ENCODE measurements at regions not wholly inside any gene's neighbourhood (a gene's known extent, or its start where the extent isn't known, plus 50 kb on each side); places are given as distances from the start of the nearest gene placed in this dataset.

DNA sequence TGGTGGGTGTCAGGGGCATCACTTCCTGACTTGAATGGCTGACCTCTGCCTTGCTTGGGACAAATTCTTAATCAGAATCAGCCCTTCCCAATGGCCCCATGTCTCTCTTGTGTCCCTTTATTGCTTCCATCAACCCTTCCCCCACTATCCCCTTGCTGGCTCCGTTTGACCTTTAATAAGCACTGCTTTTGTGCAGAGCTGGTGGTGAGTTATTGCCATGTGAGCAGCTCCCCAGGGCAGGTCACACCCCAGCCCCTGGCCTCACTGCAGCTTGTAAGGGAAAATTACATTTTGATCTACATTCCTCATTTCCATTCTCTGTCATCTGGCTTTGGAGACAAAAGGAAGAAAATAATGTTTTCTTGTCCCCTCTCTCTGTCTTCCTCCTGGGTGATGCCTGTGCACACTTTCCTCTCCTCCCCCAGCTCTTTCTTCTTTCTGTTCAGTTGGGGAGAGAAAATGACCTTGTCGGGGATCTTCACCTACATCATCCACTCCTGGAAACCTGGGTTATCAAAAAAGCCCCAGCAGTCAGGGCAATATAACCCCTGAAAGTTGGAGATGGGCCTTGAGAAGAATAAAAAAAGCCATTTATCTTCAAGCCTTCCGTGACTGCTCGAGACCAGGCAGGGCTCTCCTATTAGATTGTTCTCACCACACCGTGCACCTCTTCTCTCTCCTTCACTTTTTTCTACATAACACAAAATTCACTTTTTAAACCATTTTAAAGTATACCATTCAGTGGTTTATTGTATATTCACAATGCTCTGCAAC is 100.4 kb upstream of the SRRM4 start:
- Histone ChIP-seq H3K23ac (ENCODE audit: insufficient read length) (no peak overlapping the region), H3K4me2 (ENCODE audit: insufficient read depth in 1 of 2, low read depth in 2 of 2, low read length in 2 of 2) (no peak overlapping the region; a peak in 1 of 4 replicates), H3K36me3 (ENCODE audit: control insufficient read depth in 2 of 4, insufficient read depth in 4 of 4, low read length in 3 of 4) (no peaks in the 10 kb centered on the region), H3K23me2 (ENCODE audit: low read depth, low read length) (no peaks in the 10 kb centered on the region), H3K79me2 (ENCODE audit: control insufficient read depth in 1 of 2, insufficient read depth in 2 of 2, low read length in 2 of 2) (no peaks in the 10 kb centered on the region), H3K27me3 (replicated peaks in 1 of 4; ENCODE audit: control insufficient read depth in 3 of 4, extremely low read depth in 1 of 4, insufficient read depth in 3 of 4, low read length in 3 of 4) (no peaks in the 10 kb centered on the region), H3K9me3 (ENCODE audit: insufficient read depth in 2 of 2, low read depth in 1 of 2, low read length in 1 of 2) (no peaks in the 10 kb centered on the region), H3K56ac (replicated peaks; ENCODE audit: insufficient read length, low read depth, low read length) (no peak overlapping the region), H3K4me3 (ENCODE audit: extremely low read depth in 1 of 4, insufficient read depth in 2 of 4, low read depth in 3 of 4, low read length in 4 of 4) (no peak overlapping the region), H4K20me1 (replicated peaks in 1 of 2; ENCODE audit: control insufficient read depth in 1 of 2, insufficient read depth in 2 of 2, low read length in 2 of 2) (no peaks in the 10 kb centered on the region), H4K8ac (ENCODE audit: extremely low read depth, insufficient read depth, low read length) (no peak overlapping the region), H2BK20ac (ENCODE audit: low read length) (no peak overlapping the region), H3K4ac (replicated peaks; ENCODE audit: insufficient read length, low read depth, low read length) (no peak overlapping the region), H3K14ac (ENCODE audit: insufficient read length) (no peak overlapping the region), H2BK15ac (ENCODE audit: low read length) (no peak overlapping the region), H2AFZ (ENCODE audit: low read length) (no peak overlapping the region), H3K18ac (ENCODE audit: extremely low read depth, low read length) (no peak overlapping the region), H2BK120ac (replicated peaks; ENCODE audit: low read depth, low read length) (no peak overlapping the region), H3K79me1 (ENCODE audit: low read depth, low read length) (no peaks in the 10 kb centered on the region), H2BK12ac (ENCODE audit: low read depth, low read length) (no peak overlapping the region), H3K4me1 (replicated peaks in 1 of 4; ENCODE audit: control insufficient read depth in 3 of 4, insufficient read depth in 4 of 4, low read length in 3 of 4) (peaks cover 3 to 12% (median 5%) of the 10 kb centered on the region in 4 experiments), H2BK5ac (ENCODE audit: low read depth, low read length) (no peak overlapping the region), H2AK5ac (ENCODE audit: low read depth, low read length) (no peak overlapping the region), H3K27ac (ENCODE audit: low read depth, low read length) (no peak overlapping the region), H4K91ac (replicated peaks; ENCODE audit: insufficient read length, low read length) (no peak overlapping the region), H3K9ac (replicated peaks in 1 of 4; ENCODE audit: extremely low read depth in 1 of 4, low read depth in 3 of 4, low read length in 3 of 4) (no peak overlapping the region; a peak in 1 of 7 replicates), H4K5ac (ENCODE audit: insufficient read length, low read depth, low read length) (no peak overlapping the region)
- no peak for DNase-seq (ENCODE audit: low read depth in 1 of 2, low spot score in 2 of 2)
- no peak for FAIRE-seq
- CTCF ChIA-PET (ENCODE audit: partially characterized antibody) = no interaction called here
- WGBS, 2 experiments (ENCODE audit: extremely low coverage in 1 of 2, insufficient coverage in 1 of 2, insufficient read length in 1 of 2, insufficient replicate concordance in 2 of 2, low coverage in 1 of 2, low lambda C conversion rate in 2 of 2, missing lambda C conversion rate in 1 of 2) = 69 to 90% methylated on average over 1 to 5 of the region's 5 CpGs
- POLR2A ChIA-PET (ENCODE audit: partially characterized antibody) = no interaction called here
- TF ChIP-seq CTBP2 (IDR thresholded peaks at IDR 0.05; ENCODE audit: borderline replicate concordance, insufficient read depth, insufficient read length, low read length) (no peak), JUND (IDR thresholded peaks at IDR 0.05; ENCODE audit: low read length) (no peak), RNF2 (IDR thresholded peaks at IDR 0.05; ENCODE audit: borderline replicate concordance, low read depth, low read length, missing control alignments, poor library complexity, severe bottlenecking) (no peak), RBBP5 (IDR thresholded peaks at IDR 0.05; ENCODE audit: borderline replicate concordance, low read depth, low read length) (no peak), POLR2AphosphoS5 (IDR thresholded peaks at IDR 0.05; ENCODE audit: low read depth, low read length) (no peak), EGR1 (IDR thresholded peaks at IDR 0.05; ENCODE audit: borderline replicate concordance, low read depth, low read length) (no peak), CEBPB (IDR thresholded peaks at IDR 0.05; ENCODE audit: low read depth, low read length) (no peak), SP4 (IDR thresholded peaks at IDR 0.05; ENCODE audit: low read length) (no peak), ZNF274 (IDR thresholded peaks at IDR 0.05; ENCODE audit: borderline replicate concordance, extremely low read depth, low read length) (no peak), SUZ12 (IDR thresholded peaks at IDR 0.05; ENCODE audit: low read length) (no peak)
- TF ChIP-seq, protein P1, sequence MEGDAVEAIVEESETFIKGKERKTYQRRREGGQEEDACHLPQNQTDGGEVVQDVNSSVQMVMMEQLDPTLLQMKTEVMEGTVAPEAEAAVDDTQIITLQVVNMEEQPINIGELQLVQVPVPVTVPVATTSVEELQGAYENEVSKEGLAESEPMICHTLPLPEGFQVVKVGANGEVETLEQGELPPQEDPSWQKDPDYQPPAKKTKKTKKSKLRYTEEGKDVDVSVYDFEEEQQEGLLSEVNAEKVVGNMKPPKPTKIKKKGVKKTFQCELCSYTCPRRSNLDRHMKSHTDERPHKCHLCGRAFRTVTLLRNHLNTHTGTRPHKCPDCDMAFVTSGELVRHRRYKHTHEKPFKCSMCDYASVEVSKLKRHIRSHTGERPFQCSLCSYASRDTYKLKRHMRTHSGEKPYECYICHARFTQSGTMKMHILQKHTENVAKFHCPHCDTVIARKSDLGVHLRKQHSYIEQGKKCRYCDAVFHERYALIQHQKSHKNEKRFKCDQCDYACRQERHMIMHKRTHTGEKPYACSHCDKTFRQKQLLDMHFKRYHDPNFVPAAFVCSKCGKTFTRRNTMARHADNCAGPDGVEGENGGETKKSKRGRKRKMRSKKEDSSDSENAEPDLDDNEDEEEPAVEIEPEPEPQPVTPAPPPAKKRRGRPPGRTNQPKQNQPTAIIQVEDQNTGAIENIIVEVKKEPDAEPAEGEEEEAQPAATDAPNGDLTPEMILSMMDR (IDR thresholded peaks at IDR 0.05; ENCODE audit: control extremely low read depth in 1 of 3, insufficient read depth in 1 of 3, low read depth in 1 of 3, low read length in 3 of 3) = no peak
